ENCODE measurements at regions not wholly inside any gene's neighbourhood (a gene's known extent, or its start where the extent isn't known, plus 50 kb on each side); places are given as distances from the start of the nearest gene placed in this dataset.

- no peak for DNase-seq
Measured at GRCh38 chr9:20111173-20111843, 322.5 kb upstream of the SLC24A2 start.

GRCh38 chr9:20095430-20096092, 306.7 kb upstream of the SLC24A2 start:
- no peak for DNase-seq

GRCh38 chr9:20092561-20092960, 303.7 kb upstream of the SLC24A2 start:
- DNase-seq, result no peak

GRCh38 chr9:20087481-20087880, 298.6 kb upstream of the SLC24A2 start:
- DNase-seq, result no peak

- DNase-seq, result no peak
Measured at GRCh38 chr9:20085842-20086241, 297.0 kb upstream of the SLC24A2 start.

- no peak for DNase-seq
Measured at GRCh38 chr9:20084125-20084524, 295.3 kb upstream of the SLC24A2 start.

- no peak for DNase-seq
Measured at GRCh38 chr9:20083390-20083789, 294.6 kb upstream of the SLC24A2 start.

GRCh38 chr9:20082831-20083230, 294.0 kb upstream of the SLC24A2 start:
- no peak for DNase-seq

GRCh38 chr9:20082406-20082805, 293.6 kb upstream of the SLC24A2 start:
- no peak for DNase-seq

- DNase-seq, result no peak
Measured at GRCh38 chr9:20078246-20078645, 289.4 kb upstream of the SLC24A2 start.

- no peak for DNase-seq
Measured at GRCh38 chr9:20074291-20074690, 285.5 kb upstream of the SLC24A2 start.

- DNase-seq, result no peak
Measured at GRCh38 chr9:20070336-20070735, 281.5 kb upstream of the SLC24A2 start.

GRCh38 chr9:20065796-20066700, 277.2 kb upstream of the SLC24A2 start:
- no peak for DNase-seq

- no peak for DNase-seq
Measured at GRCh38 chr9:20065046-20065445, 276.2 kb upstream of the SLC24A2 start.

- no peak for DNase-seq
Measured at GRCh38 chr9:20054734-20055133, 265.9 kb upstream of the SLC24A2 start.

- no peak for DNase-seq
Measured at GRCh38 chr9:20048985-20049384, 260.1 kb upstream of the SLC24A2 start.

GRCh38 chr9:20048437-20048836, 259.6 kb upstream of the SLC24A2 start:
- no peak for DNase-seq

GRCh38 chr9:20044686-20045085, 255.8 kb upstream of the SLC24A2 start:
- no peak for DNase-seq

- DNase-seq, result no peak
Measured at GRCh38 chr9:20043461-20043860, 254.6 kb upstream of the SLC24A2 start.

- DNase-seq, result no peak
Measured at GRCh38 chr9:20043035-20043434, 254.2 kb upstream of the SLC24A2 start.

GRCh38 chr9:20042128-20042711, 253.4 kb upstream of the SLC24A2 start:
- DNase-seq, result no peak

GRCh38 chr9:20041697-20042081, 252.9 kb upstream of the SLC24A2 start:
- DNase-seq, result no peak

- no peak for DNase-seq
Measured at GRCh38 chr9:20040991-20041696, 252.3 kb upstream of the SLC24A2 start.

Data from AML-193 (cell line).